BLaER1 (cell line): ENCODE measurements at regions not wholly inside any gene's neighbourhood (a gene's known extent, or its start where the extent isn't known, plus 50 kb on each side); places are given as distances from the start of the nearest gene placed in this dataset.
A peak's percentile ranks its signal among the peaks of the same experiment; 100 is the strongest.

Experiments used
- H3K27ac ChIP-seq: shearing (Covaris generic); formaldehyde crosslinking; 2 replicates; pipeline ENCODE4 v1.8.1; 2022
- H3K27me3 ChIP-seq: shearing (Covaris generic); formaldehyde crosslinking; 2 replicates; pipeline ENCODE4 v1.8.1; 2022
- H3K36me3 ChIP-seq: shearing (Covaris generic); formaldehyde crosslinking; 2 replicates; pipeline ENCODE4 v1.8.1; 2022
- H3K4me1 ChIP-seq: shearing (Covaris generic); formaldehyde crosslinking; 2 replicates; pipeline ENCODE4 v1.8.1; 2022
- H3K4me2 ChIP-seq: shearing (Covaris generic); formaldehyde crosslinking; 2 replicates; pipeline ENCODE4 v1.8.1; 2022
- H3K4me3 ChIP-seq: shearing (Covaris generic); formaldehyde crosslinking; 2 replicates; pipeline ENCODE4 v1.8.1; 2022
- H3K9ac ChIP-seq: shearing (Covaris generic); formaldehyde crosslinking; 2 replicates; pipeline ENCODE4 v1.8.1; 2022
- H3K9me3 ChIP-seq: shearing (Covaris generic); formaldehyde crosslinking; 2 replicates; pipeline ENCODE4 v1.8.1; 2022
- H4K20me1 ChIP-seq: shearing (Covaris generic); formaldehyde crosslinking; 2 replicates; pipeline ENCODE4 v1.8.1; 2022
- Cebpa-rat ChIP-seq: shearing (Covaris generic); IDR thresholded peaks from 2 replicates; pipeline ENCODE4 v1.8.1; 2022

DNA sequence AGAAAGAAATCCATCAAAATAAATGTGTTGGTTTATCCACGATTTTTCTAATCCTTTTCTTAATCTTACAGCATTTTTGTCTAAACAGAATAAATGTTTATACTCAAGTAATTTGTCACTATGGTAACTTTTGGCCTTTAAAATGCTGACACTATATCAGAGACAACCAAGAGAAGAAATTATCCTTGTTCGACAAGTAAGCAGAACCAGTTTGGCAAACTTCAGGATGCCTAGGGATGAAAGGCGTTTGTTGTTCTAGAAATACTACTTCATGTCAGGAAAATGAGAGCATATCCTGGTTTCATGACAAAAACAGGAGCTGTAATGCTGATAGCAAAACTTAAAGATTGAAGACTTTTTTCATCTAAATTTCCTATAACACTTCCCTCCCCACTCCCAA lies 308.0 kb upstream of the ATP11B start:
- Histone ChIP-seq H3K27ac (no peak overlapping the region), H3K4me3 (no peak overlapping the region), H3K27me3 (no peaks in the 10 kb centered on the region), H3K36me3 (no peaks in the 10 kb centered on the region), H3K4me2 (no peak overlapping the region), H3K4me1 (peaks cover 22% of the 10 kb centered on the region), H3K9ac (no peak overlapping the region), H3K9me3 (no peaks in the 10 kb centered on the region), H4K20me1 (no peaks in the 10 kb centered on the region)
- no peak for TF ChIP-seq Cebpa-rat

DNA sequence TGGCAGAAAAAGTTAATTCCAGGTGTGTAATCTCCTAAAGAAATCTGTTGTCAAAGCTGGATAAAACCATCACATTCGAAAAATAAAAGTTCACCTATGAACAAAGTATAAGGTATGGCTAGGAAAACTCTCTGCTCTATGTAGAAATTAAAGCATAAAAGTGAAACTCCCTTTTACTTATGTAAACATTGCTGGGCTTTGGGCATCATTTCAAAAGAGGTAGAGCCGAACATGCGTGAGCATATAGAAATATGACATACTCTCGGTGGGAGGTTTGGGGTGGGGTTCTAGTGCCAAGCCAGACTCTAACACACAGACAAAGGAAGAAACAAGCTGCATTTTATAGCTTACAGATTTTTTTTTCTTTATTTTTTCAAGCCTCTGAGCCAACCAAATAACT lies 306.8 kb upstream of the ATP11B start:
- H3K4me3 ChIP-seq = no peak overlapping the region
- no peak for TF ChIP-seq Cebpa-rat
- H3K9ac ChIP-seq = no peak overlapping the region
- H3K9me3 ChIP-seq = no peaks in the 10 kb centered on the region
- H4K20me1 ChIP-seq = no peaks in the 10 kb centered on the region
- H3K36me3 ChIP-seq = no peaks in the 10 kb centered on the region
- peak overlapping the region; percentile 57; the same call in 1 of the 2 replicates for H3K4me2 ChIP-seq
- no peak overlapping the region for H3K27ac ChIP-seq
- H3K27me3 ChIP-seq = no peaks in the 10 kb centered on the region
- H3K4me1 ChIP-seq = peaks cover 33% of the 10 kb centered on the region

GRCh38 chr3:182487143-182487542 lies 306.2 kb upstream of the ATP11B start:
- peak overlapping the region; percentile 57 for H3K4me2 ChIP-seq
- no peak for TF ChIP-seq Cebpa-rat
- no peaks in the 10 kb centered on the region for H4K20me1 ChIP-seq
- peaks cover 40% of the 10 kb centered on the region for H3K4me1 ChIP-seq
- H3K36me3 ChIP-seq = no peaks in the 10 kb centered on the region
- H3K27ac ChIP-seq = no peak overlapping the region
- no peak overlapping the region for H3K9ac ChIP-seq
- H3K4me3 ChIP-seq = no peak overlapping the region
- H3K9me3 ChIP-seq = no peaks in the 10 kb centered on the region
- H3K27me3 ChIP-seq = no peaks in the 10 kb centered on the region

DNA sequence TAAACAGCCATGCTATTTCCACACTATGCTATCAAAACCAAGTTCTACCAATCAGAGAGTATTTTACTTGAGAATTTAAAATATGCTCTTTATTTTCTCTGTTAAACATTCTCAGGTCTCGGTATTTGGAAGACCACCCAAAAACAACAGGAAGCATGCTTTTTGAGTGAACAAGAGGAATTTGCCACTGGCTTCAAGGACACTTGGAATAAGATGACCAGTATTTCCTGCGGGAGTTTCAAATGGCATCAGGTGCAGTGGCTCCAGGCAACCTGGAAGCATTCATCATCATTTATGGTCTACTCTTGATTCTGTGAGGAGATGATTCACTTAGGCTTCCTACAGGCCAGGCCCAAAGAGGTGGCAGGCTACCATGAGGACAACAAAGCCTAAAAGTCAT lies 305.7 kb upstream of the ATP11B start:
- Histone ChIP-seq H4K20me1 (no peaks in the 10 kb centered on the region), H3K9ac (no peak overlapping the region), H3K9me3 (no peaks in the 10 kb centered on the region), H3K4me3 (no peak overlapping the region), H3K27ac (no peak overlapping the region), H3K27me3 (no peaks in the 10 kb centered on the region), H3K36me3 (no peaks in the 10 kb centered on the region), H3K4me2 (peak overlapping the region; percentile 57), H3K4me1 (peaks cover 42% of the 10 kb centered on the region)
- no peak for TF ChIP-seq Cebpa-rat

- Histone ChIP-seq H3K27me3 (no peaks in the 10 kb centered on the region), H3K27ac (peak overlapping the region; percentile 1; the same call in 1 of the 2 replicates), H3K4me3 (no peak overlapping the region; the same call in 1 of the 2 replicates), H3K36me3 (no peaks in the 10 kb centered on the region), H3K4me1 (peaks cover 42% of the 10 kb centered on the region), H3K9me3 (no peaks in the 10 kb centered on the region), H3K4me2 (peak overlapping the region; percentile 61), H4K20me1 (no peaks in the 10 kb centered on the region), H3K9ac (no peak overlapping the region)
- no peak for TF ChIP-seq Cebpa-rat
Measured at GRCh38 chr3:182490596-182491491, 302.5 kb upstream of the ATP11B start.

GRCh38 chr3:182491577-182491976 lies 301.7 kb upstream of the ATP11B start:
- Histone ChIP-seq H3K27me3 (no peaks in the 10 kb centered on the region), H3K4me3 (no peak overlapping the region), H3K9ac (no peak overlapping the region), H4K20me1 (no peaks in the 10 kb centered on the region), H3K4me1 (peaks cover 40% of the 10 kb centered on the region), H3K36me3 (no peaks in the 10 kb centered on the region), H3K9me3 (no peaks in the 10 kb centered on the region), H3K27ac (peak overlapping the region; percentile 1; the same call in 1 of the 2 replicates), H3K4me2 (peak overlapping the region; percentile 61)
- no peak for TF ChIP-seq Cebpa-rat

DNA sequence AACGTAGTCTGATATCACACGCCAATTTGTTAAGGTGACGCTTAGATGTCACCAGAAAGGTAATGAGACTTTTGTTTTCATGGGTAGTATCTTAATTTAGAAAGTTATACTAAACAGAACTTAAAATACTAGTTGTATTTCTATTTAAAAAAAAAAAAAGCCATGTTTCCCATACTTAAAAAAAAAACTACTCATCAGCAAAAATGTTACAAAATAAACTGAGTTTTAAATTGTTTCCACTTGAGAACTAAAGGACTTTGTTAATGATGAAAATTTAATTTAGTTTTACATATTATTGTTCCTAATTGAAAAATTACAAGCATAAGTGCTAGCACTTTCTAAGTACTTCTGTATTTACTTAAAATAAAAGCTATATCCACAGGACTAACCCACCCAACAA lies 300.8 kb upstream of the ATP11B start:
- H3K27ac ChIP-seq = no peak overlapping the region
- H3K36me3 ChIP-seq = no peaks in the 10 kb centered on the region
- H3K4me1 ChIP-seq = peaks cover 30% of the 10 kb centered on the region
- H4K20me1 ChIP-seq = no peaks in the 10 kb centered on the region
- no peak overlapping the region for H3K9ac ChIP-seq
- no peaks in the 10 kb centered on the region for H3K27me3 ChIP-seq
- no peak overlapping the region for H3K4me2 ChIP-seq
- no peak overlapping the region for H3K4me3 ChIP-seq
- H3K9me3 ChIP-seq = no peaks in the 10 kb centered on the region
- TF ChIP-seq Cebpa-rat = no peak

DNA sequence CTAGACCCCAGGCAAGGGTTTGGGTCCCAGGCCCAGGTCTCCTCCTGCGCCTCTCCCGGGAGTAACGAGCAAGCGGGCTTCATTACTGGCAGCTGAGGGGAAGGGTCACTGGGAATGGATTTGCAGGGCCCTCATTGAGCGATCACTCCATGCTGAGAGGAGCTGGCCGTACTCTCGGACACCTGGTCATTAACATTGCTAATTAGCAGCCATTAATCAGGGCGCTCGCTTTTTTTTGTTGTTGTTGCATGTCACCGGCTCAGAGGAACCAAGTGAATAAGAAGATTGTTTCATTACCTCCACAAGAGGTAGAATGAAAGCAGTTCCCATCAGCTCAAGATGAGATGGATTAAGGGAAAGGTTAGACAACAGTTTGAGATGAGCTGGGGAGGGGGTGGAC lies 293.0 kb upstream of the ATP11B start:
- H3K27me3 ChIP-seq = no peaks in the 10 kb centered on the region
- no peak overlapping the region for H3K4me3 ChIP-seq

GRCh38 chr3:182501856-182502255 lies 291.4 kb upstream of the ATP11B start:
- Histone ChIP-seq H3K4me1 (peaks cover 12% of the 10 kb centered on the region), H4K20me1 (no peaks in the 10 kb centered on the region), H3K4me3 (no peak overlapping the region), H3K4me2 (peak overlapping the region; percentile 50), H3K9ac (no peak overlapping the region), H3K27me3 (no peaks in the 10 kb centered on the region), H3K27ac (no peak overlapping the region), H3K36me3 (no peaks in the 10 kb centered on the region), H3K9me3 (no peaks in the 10 kb centered on the region; the same call in 1 of the 2 replicates)
- TF ChIP-seq Cebpa-rat = no peak

More for the DNA sequence above, 293.0 kb upstream of the ATP11B start:
- Histone ChIP-seq H3K9me3 (no peaks in the 10 kb centered on the region; the same call in 1 of the 2 replicates), H4K20me1 (no peaks in the 10 kb centered on the region), H3K4me1 (peaks cover 12% of the 10 kb centered on the region), H3K4me2 (no peak overlapping the region), H3K9ac (no peak overlapping the region), H3K27ac (no peak overlapping the region), H3K36me3 (no peaks in the 10 kb centered on the region)
- no peak for TF ChIP-seq Cebpa-rat

DNA sequence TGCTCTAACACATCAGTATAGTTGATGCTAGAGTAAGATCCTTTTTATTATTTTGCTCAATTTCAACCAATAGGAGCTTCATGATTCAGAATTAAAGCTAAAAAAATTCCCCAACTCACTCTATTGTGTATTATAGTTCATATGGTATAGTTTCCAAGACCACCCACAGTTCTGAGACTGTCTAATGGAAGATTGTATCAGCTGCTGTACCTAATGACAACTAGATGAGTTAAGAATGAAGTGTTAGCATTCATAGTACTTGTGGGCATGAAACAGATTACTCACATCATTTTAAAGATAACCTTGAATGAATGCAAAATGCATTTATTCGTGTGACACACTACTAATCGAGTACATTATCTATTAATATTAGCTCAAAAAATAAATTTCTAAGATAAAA lies 289.9 kb upstream of the ATP11B start:
- Histone ChIP-seq H3K4me3 (no peak overlapping the region), H4K20me1 (no peaks in the 10 kb centered on the region), H3K9ac (no peak overlapping the region), H3K4me2 (no peak overlapping the region), H3K36me3 (no peaks in the 10 kb centered on the region), H3K9me3 (no peaks in the 10 kb centered on the region), H3K27me3 (no peaks in the 10 kb centered on the region), H3K27ac (no peak overlapping the region), H3K4me1 (peaks cover 12% of the 10 kb centered on the region)
- no peak for TF ChIP-seq Cebpa-rat
